Tibial nerve (tissue), 4 donors: ENCODE measurements at regions not wholly inside any gene's neighbourhood (a gene's known extent, or its start where the extent isn't known, plus 50 kb on each side); places are given as distances from the start of the nearest gene placed in this dataset.

Experiments
- EP300 ChIP-seq, 2 donors: sonication (generic); formaldehyde crosslinking; IDR thresholded peaks; one replicate each; pipeline ENCODE4 v1.6.1; 2017; ENCODE audit warnings: antibody characterized with exemption in 2 of 2, mild to moderate bottlenecking in 1 of 2
- POLR2A ChIP-seq, 2 donors: fragments of 450-650 bp; IDR thresholded peaks; one replicate each; pipeline ENCODE4 v1.6.1; 2017; ENCODE audit warnings: antibody characterized with exemption in 2 of 2, mild to moderate bottlenecking in 2 of 2, moderate library complexity in 2 of 2
- TF ChIP-seq, protein P1 (sequence below), 5 experiments: fragments of 200-600 bp in 3 of 5; fragments of 450-650 bp in 2 of 5; sonication (generic) in 3 of 5; IDR thresholded peaks; one replicate each; pipeline ENCODE4 v1.5.1; 2016 to 2019; ENCODE audit warnings: antibody characterized with exemption in 5 of 5, mild to moderate bottlenecking in 3 of 5, moderate library complexity in 2 of 5

GRCh38 chr7:106430103-106430502 is 145.3 kb upstream of the NAMPT start:
- TF ChIP-seq POLR2A (IDR thresholded peaks at IDR 0.05), result no peak
- TF ChIP-seq, protein P1, sequence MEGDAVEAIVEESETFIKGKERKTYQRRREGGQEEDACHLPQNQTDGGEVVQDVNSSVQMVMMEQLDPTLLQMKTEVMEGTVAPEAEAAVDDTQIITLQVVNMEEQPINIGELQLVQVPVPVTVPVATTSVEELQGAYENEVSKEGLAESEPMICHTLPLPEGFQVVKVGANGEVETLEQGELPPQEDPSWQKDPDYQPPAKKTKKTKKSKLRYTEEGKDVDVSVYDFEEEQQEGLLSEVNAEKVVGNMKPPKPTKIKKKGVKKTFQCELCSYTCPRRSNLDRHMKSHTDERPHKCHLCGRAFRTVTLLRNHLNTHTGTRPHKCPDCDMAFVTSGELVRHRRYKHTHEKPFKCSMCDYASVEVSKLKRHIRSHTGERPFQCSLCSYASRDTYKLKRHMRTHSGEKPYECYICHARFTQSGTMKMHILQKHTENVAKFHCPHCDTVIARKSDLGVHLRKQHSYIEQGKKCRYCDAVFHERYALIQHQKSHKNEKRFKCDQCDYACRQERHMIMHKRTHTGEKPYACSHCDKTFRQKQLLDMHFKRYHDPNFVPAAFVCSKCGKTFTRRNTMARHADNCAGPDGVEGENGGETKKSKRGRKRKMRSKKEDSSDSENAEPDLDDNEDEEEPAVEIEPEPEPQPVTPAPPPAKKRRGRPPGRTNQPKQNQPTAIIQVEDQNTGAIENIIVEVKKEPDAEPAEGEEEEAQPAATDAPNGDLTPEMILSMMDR (IDR thresholded peaks at IDR 0.05), result no peak
- no peak for TF ChIP-seq EP300 (IDR thresholded peaks at IDR 0.05)
